Neuronal stem cell (in vitro differentiated cells): ENCODE measurements at regions not wholly inside any gene's neighbourhood (a gene's known extent, or its start where the extent isn't known, plus 50 kb on each side); places are given as distances from the start of the nearest gene placed in this dataset.

Source experiments
- DNase-seq: peaks from one replicate; pipeline ENCODE4 v3.0.0-alpha.2; 2013; ENCODE audit warnings: low spot score
- H2AFZ ChIP-seq: one replicate; pipeline ENCODE4 v1.6.1; 2013; ENCODE audit warnings: mild to moderate bottlenecking, low read length, inconsistent platforms
- H2AK5ac ChIP-seq: 2 replicates; pipeline ENCODE4 v1.6.1; 2013; ENCODE audit warnings: low read depth, mild to moderate bottlenecking, inconsistent platforms, low read length, moderate library complexity, mixed read lengths
- H2BK120ac ChIP-seq: 2 replicates; pipeline ENCODE4 v1.6.1; 2013; ENCODE audit warnings: low read depth, mild to moderate bottlenecking, inconsistent platforms, low read length, moderate library complexity, mixed read lengths
- H2BK12ac ChIP-seq: one replicate; pipeline ENCODE4 v1.6.1; 2013; ENCODE audit warnings: low read length, inconsistent platforms
- H2BK15ac ChIP-seq: 2 replicates; pipeline ENCODE4 v1.6.1; 2013; ENCODE audit warnings: mild to moderate bottlenecking, low read length, inconsistent platforms, mixed read lengths
- H2BK5ac ChIP-seq: one replicate; pipeline ENCODE4 v1.6.1; 2013; ENCODE audit warnings: inconsistent platforms, mild to moderate bottlenecking, low read length, moderate library complexity
- H3K14ac ChIP-seq: one replicate; pipeline ENCODE4 v1.6.1; 2013; ENCODE audit warnings: low read length, inconsistent platforms
- H3K18ac ChIP-seq: 2 replicates; pipeline ENCODE4 v1.6.1; 2013; ENCODE audit warnings: low read length, inconsistent platforms
- H3K23ac ChIP-seq: 2 replicates; pipeline ENCODE4 v1.6.1; 2013; ENCODE audit warnings: low read depth, mild to moderate bottlenecking, mixed read lengths, low read length, inconsistent platforms; ENCODE audit not compliant: poor library complexity
- H3K27ac ChIP-seq: replicated peaks from 3 replicates; pipeline ENCODE4 v1.5.1; 2013; ENCODE audit warnings: low read length, inconsistent platforms
- H3K27me3 ChIP-seq, 3 experiments: 2 replicates each; pipeline ENCODE4 v1.6.1; 2013; ENCODE audit warnings: low read length in 3 of 3, mild to moderate bottlenecking in 2 of 3, inconsistent platforms in 1 of 3, low read depth in 1 of 3, mixed read lengths in 1 of 3, moderate library complexity in 1 of 3; ENCODE audit not compliant: control insufficient read depth in 3 of 3, insufficient read depth in 3 of 3
- H3K36me3 ChIP-seq, 2 donors: replicated peaks in 1 of 2; 2 replicates each; pipeline ENCODE4 v1.6.1; 2013; ENCODE audit warnings: low read length in 2 of 2; ENCODE audit not compliant: control insufficient read depth in 2 of 2, insufficient read depth in 2 of 2
- H3K4ac ChIP-seq: 2 replicates; pipeline ENCODE4 v1.6.1; 2013; ENCODE audit warnings: inconsistent platforms, mild to moderate bottlenecking, low read length, moderate library complexity
- H3K4me1 ChIP-seq, 2 donors: 1 replicate in 1 of 2; 2 replicates in 1 of 2; pipeline ENCODE4 v1.6.1; 2013; ENCODE audit warnings: low read length in 2 of 2, low read depth in 1 of 2; ENCODE audit not compliant: control insufficient read depth in 2 of 2, insufficient read depth in 1 of 2
- H3K4me2 ChIP-seq: one replicate; pipeline ENCODE4 v1.6.1; 2013; ENCODE audit warnings: mild to moderate bottlenecking, low read length, inconsistent platforms; ENCODE audit not compliant: insufficient read depth, poor library complexity, severe bottlenecking
- H3K4me3 ChIP-seq, 2 donors: 2 replicates each; pipeline ENCODE4 v1.5.1; 2013; ENCODE audit warnings: low read length in 2 of 2, mild to moderate bottlenecking in 2 of 2, inconsistent platforms in 1 of 2, moderate library complexity in 1 of 2
- H3K79me1 ChIP-seq: one replicate; pipeline ENCODE4 v1.6.1; 2013; ENCODE audit warnings: low read depth, mild to moderate bottlenecking, inconsistent platforms, low read length, moderate library complexity
- H3K9ac ChIP-seq: one replicate; pipeline ENCODE4 v1.6.1; 2013; ENCODE audit warnings: mild to moderate bottlenecking, low read depth, low read length, inconsistent platforms; ENCODE audit not compliant: poor library complexity
- H3K9me3 ChIP-seq, 2 donors: replicated peaks in 1 of 2; 2 replicates each; pipeline versions ENCODE3 to v1.6.1; 2013; ENCODE audit warnings: low read length in 2 of 2, mild to moderate bottlenecking in 2 of 2, inconsistent platforms in 1 of 2, low read depth in 1 of 2, mixed read lengths in 1 of 2, moderate library complexity in 1 of 2; ENCODE audit not compliant: control insufficient read depth in 2 of 2, insufficient read depth in 1 of 2
- H4K8ac ChIP-seq: one replicate; pipeline ENCODE4 v1.6.1; 2013; ENCODE audit warnings: low read depth, mild to moderate bottlenecking, inconsistent platforms, low read length, moderate library complexity
- H4K91ac ChIP-seq: one replicate; pipeline ENCODE4 v1.6.1; 2013; ENCODE audit warnings: low read length, low read depth, mild to moderate bottlenecking, inconsistent platforms; ENCODE audit not compliant: poor library complexity
- WGBS, 2 donors: extraction: QIAGEN DNeasy Blood & Tissue Kit; methylation state at CpG; one replicate each; pipeline ENCODE4 v1.1.7; 2013; ENCODE audit warnings: missing lambda C conversion rate in 2 of 2, mixed read lengths in 1 of 2; ENCODE audit not compliant: insufficient read length in 2 of 2, insufficient replicate concordance in 1 of 2; ENCODE audit errors: extremely low coverage in 2 of 2; 5-methylcytosine and 5-hydroxymethylcytosine counted together

GRCh38 chr5:158126442-158127405 lies 267.8 kb upstream of the CLINT1 start:
- Histone ChIP-seq H3K4me1 (peaks cover 2 to 5% of the 10 kb centered on the region in 2 donors), H2AFZ (no peak overlapping the region), H2BK12ac (no peak overlapping the region), H3K14ac (no peak overlapping the region), H2AK5ac (no peak overlapping the region), H2BK5ac (no peak overlapping the region), H3K36me3 (no peaks in the 10 kb centered on the region), H2BK120ac (no peak overlapping the region), H3K4ac (no peak overlapping the region), H3K23ac (no peak overlapping the region), H3K79me1 (no peaks in the 10 kb centered on the region), H3K4me3 (no peak overlapping the region), H3K4me2 (no peak overlapping the region), H3K27me3 (peaks cover 0 to 11% (median 0%) of the 10 kb centered on the region in 3 experiments), H3K27ac (no peak overlapping the region), H4K8ac (no peak overlapping the region), H3K18ac (no peak overlapping the region), H2BK15ac (no peak overlapping the region), H3K9me3 (no peaks in the 10 kb centered on the region), H3K9ac (no peak overlapping the region), H4K91ac (no peak overlapping the region)
- WGBS, 2 donors = no CpG with 5 or more reads among the region's 11 CpGs
- DNase-seq = no peak

- no peak overlapping the region for H3K27ac ChIP-seq
- peaks cover 0 to 11% (median 0%) of the 10 kb centered on the region in 3 experiments for H3K27me3 ChIP-seq
- no CpG with 5 or more reads among the region's 3 CpGs for WGBS, 2 donors
- no peak overlapping the region for H2AFZ ChIP-seq
- no peak overlapping the region for H2BK5ac ChIP-seq
- H3K79me1 ChIP-seq = no peaks in the 10 kb centered on the region
- no peak overlapping the region for H3K18ac ChIP-seq
- H3K4me3 ChIP-seq = no peak overlapping the region
- no peak overlapping the region for H3K9ac ChIP-seq
- H3K36me3 ChIP-seq = no peaks in the 10 kb centered on the region
- no peak overlapping the region for H3K14ac ChIP-seq
- H3K4me1 ChIP-seq = peaks cover 2 to 5% of the 10 kb centered on the region in 2 donors
- no peak overlapping the region for H2BK120ac ChIP-seq
- H2BK12ac ChIP-seq = no peak overlapping the region
- no peak overlapping the region for H2AK5ac ChIP-seq
- no peak for DNase-seq
- H2BK15ac ChIP-seq = no peak overlapping the region
- H4K91ac ChIP-seq = no peak overlapping the region
- H3K23ac ChIP-seq = no peak overlapping the region
- no peaks in the 10 kb centered on the region for H3K9me3 ChIP-seq
- no peak overlapping the region for H3K4ac ChIP-seq
- no peak overlapping the region for H4K8ac ChIP-seq
- no peak overlapping the region for H3K4me2 ChIP-seq
Measured at GRCh38 chr5:158124606-158125316, 265.8 kb upstream of the CLINT1 start.

GRCh38 chr5:158123595-158123994 lies 264.6 kb upstream of the CLINT1 start:
- Histone ChIP-seq H3K79me1 (no peaks in the 10 kb centered on the region), H3K14ac (no peak overlapping the region), H2AK5ac (no peak overlapping the region), H2BK120ac (no peak overlapping the region), H3K36me3 (no peaks in the 10 kb centered on the region), H3K4me2 (no peak overlapping the region), H3K4me3 (no peak overlapping the region), H3K23ac (no peak overlapping the region), H3K4ac (no peak overlapping the region), H4K91ac (no peak overlapping the region), H3K4me1 (peaks cover 2 to 5% of the 10 kb centered on the region in 2 donors), H3K9ac (no peak overlapping the region), H3K27ac (no peak overlapping the region), H2BK5ac (no peak overlapping the region), H3K18ac (no peak overlapping the region), H2BK12ac (no peak overlapping the region), H2AFZ (no peak overlapping the region), H3K9me3 (no peaks in the 10 kb centered on the region), H3K27me3 (peaks cover 0 to 11% (median 0%) of the 10 kb centered on the region in 3 experiments), H4K8ac (no peak overlapping the region), H2BK15ac (no peak overlapping the region)
- no CpG with 5 or more reads among the region's 3 CpGs for WGBS, 2 donors
- no peak for DNase-seq

- Histone ChIP-seq H2BK12ac (no peak overlapping the region), H3K4me2 (no peak overlapping the region), H3K79me1 (no peaks in the 10 kb centered on the region), H3K36me3 (no peaks in the 10 kb centered on the region), H3K23ac (no peak overlapping the region), H3K4me1 (peaks cover 0 to 4% of the 10 kb centered on the region in 2 donors), H3K18ac (no peak overlapping the region), H3K4ac (no peak overlapping the region), H2AFZ (no peak overlapping the region), H3K27ac (no peak overlapping the region), H3K14ac (no peak overlapping the region), H4K8ac (no peak overlapping the region), H2BK15ac (no peak overlapping the region), H3K9me3 (no peaks in the 10 kb centered on the region), H4K91ac (no peak overlapping the region), H2BK5ac (no peak overlapping the region), H2BK120ac (no peak overlapping the region), H3K27me3 (peaks cover 0 to 4% (median 0%) of the 10 kb centered on the region in 3 experiments), H3K9ac (no peak overlapping the region), H2AK5ac (no peak overlapping the region), H3K4me3 (no peak overlapping the region)
- DNase-seq = no peak
- no CpG with 5 or more reads among the region's 1 CpG for WGBS, 2 donors
Measured at GRCh38 chr5:158121678-158122077, 262.7 kb upstream of the CLINT1 start.
